ENCODE measurements at regions not wholly inside any gene's neighbourhood (a gene's known extent, or its start where the extent isn't known, plus 50 kb on each side); places are given as distances from the start of the nearest gene placed in this dataset.

- Histone ChIP-seq H4K20me1 (ENCODE audit: insufficient read depth) (no peaks in the 10 kb centered on the region), H3K4me2 (ENCODE audit: low read length) (no peak overlapping the region), H3K27ac (ENCODE audit: low read length) (no peak overlapping the region)
These were observed 479.4 kb upstream of the JARID2 start for GRCh38 chr6:14766391-14766994.

GRCh38 chr6:14767226-14767625, 478.6 kb upstream of the JARID2 start:
- Histone ChIP-seq H3K4me2 (ENCODE audit: low read length) (no peak overlapping the region), H3F3A (ENCODE audit: insufficient read depth, low read length, poor library complexity, severe bottlenecking) (no peaks in the 10 kb centered on the region), H2AFZ (ENCODE audit: low read depth, low read length) (no peak overlapping the region), H3K27ac (ENCODE audit: low read length) (no peak overlapping the region), H3K4me3 (ENCODE audit: low read length) (no peak overlapping the region), H3K9me3 (ENCODE audit: low read length) (no peaks in the 10 kb centered on the region), H3K9ac (ENCODE audit: low read length) (no peak overlapping the region), H3K36me3 (ENCODE audit: insufficient read depth, low read length) (no peaks in the 10 kb centered on the region), H3K9me2 (ENCODE audit: insufficient read depth, low read length) (no peaks in the 10 kb centered on the region), H4K20me1 (ENCODE audit: insufficient read depth) (no peaks in the 10 kb centered on the region), H3K79me2 (replicated peaks; ENCODE audit: insufficient read depth, low read length) (no peaks in the 10 kb centered on the region), H3K27me3 (ENCODE audit: insufficient read depth, low read depth, low read length) (no peaks in the 10 kb centered on the region)
- TF ChIP-seq EZH2 (IDR thresholded peaks at IDR 0.05; ENCODE audit: borderline replicate concordance, insufficient read depth, low read length, poor library complexity, severe bottlenecking) = no peak
- no peak for TF ChIP-seq CTCF (IDR thresholded peaks at IDR 0.05; ENCODE audit: poor library complexity, severe bottlenecking)
- no peak for TF ChIP-seq TAF1 (IDR thresholded peaks at IDR 0.05; ENCODE audit: low read depth)
- no peak for TF ChIP-seq EP300 (conservative IDR thresholded peaks at IDR 0.05; ENCODE audit: poor library complexity, severe bottlenecking)
- TF ChIP-seq RAD21 (conservative IDR thresholded peaks at IDR 0.05) = no peak
- no peak for TF ChIP-seq SMC3 (conservative IDR thresholded peaks at IDR 0.05; ENCODE audit: poor library complexity)
- TF ChIP-seq REST (IDR thresholded peaks at IDR 0.05; ENCODE audit: borderline replicate concordance) = no peak
- TF ChIP-seq POLR2AphosphoS5 (IDR thresholded peaks at IDR 0.05) = no peak
- TF ChIP-seq MXI1 (conservative IDR thresholded peaks at IDR 0.05; ENCODE audit: poor library complexity, severe bottlenecking) = no peak

More at GRCh38 chr6:14766391-14766994, 479.4 kb upstream of the JARID2 start:
- no peak overlapping the region for H2AFZ ChIP-seq (ENCODE audit: low read depth, low read length)
- H3K9ac ChIP-seq (ENCODE audit: low read length) = no peak overlapping the region
- no peaks in the 10 kb centered on the region for H3F3A ChIP-seq (ENCODE audit: insufficient read depth, low read length, poor library complexity, severe bottlenecking)
- no peaks in the 10 kb centered on the region for H3K36me3 ChIP-seq (ENCODE audit: insufficient read depth, low read length)
- TF ChIP-seq CTCF (IDR thresholded peaks at IDR 0.05; ENCODE audit: poor library complexity, severe bottlenecking) (no peak), EZH2 (IDR thresholded peaks at IDR 0.05; ENCODE audit: borderline replicate concordance, insufficient read depth, low read length, poor library complexity, severe bottlenecking) (no peak), MXI1 (conservative IDR thresholded peaks at IDR 0.05; ENCODE audit: poor library complexity, severe bottlenecking) (no peak), POLR2AphosphoS5 (IDR thresholded peaks at IDR 0.05) (no peak), RAD21 (conservative IDR thresholded peaks at IDR 0.05) (no peak)
- no peaks in the 10 kb centered on the region for H3K79me2 ChIP-seq (replicated peaks; ENCODE audit: insufficient read depth, low read length)
- no peaks in the 10 kb centered on the region for H3K9me3 ChIP-seq (ENCODE audit: low read length)
- no peaks in the 10 kb centered on the region for H3K27me3 ChIP-seq (ENCODE audit: insufficient read depth, low read depth, low read length)
- H3K9me2 ChIP-seq (ENCODE audit: insufficient read depth, low read length) = no peaks in the 10 kb centered on the region
- no peak overlapping the region for H3K4me3 ChIP-seq (ENCODE audit: low read length)
